GM11168 (cell line): ENCODE measurements at regions not wholly inside any gene's neighbourhood (a gene's known extent, or its start where the extent isn't known, plus 50 kb on each side); places are given as distances from the start of the nearest gene placed in this dataset.
"Not testable (repeated sequence)": the region's sequence is repeated elsewhere in the genome, so short reads cannot be mapped to it uniquely, and the experiment has no call there.

Experiments used
- in situ Hi-C: fragments of 300-500 bp; cut with MboI; formaldehyde crosslinking; loops from one replicate; pipeline ENCODE4 v1.12.0; 2022; ENCODE audit warnings: low sequenced_read_pairs; ENCODE audit not compliant: unreplicated experiment

DNA sequence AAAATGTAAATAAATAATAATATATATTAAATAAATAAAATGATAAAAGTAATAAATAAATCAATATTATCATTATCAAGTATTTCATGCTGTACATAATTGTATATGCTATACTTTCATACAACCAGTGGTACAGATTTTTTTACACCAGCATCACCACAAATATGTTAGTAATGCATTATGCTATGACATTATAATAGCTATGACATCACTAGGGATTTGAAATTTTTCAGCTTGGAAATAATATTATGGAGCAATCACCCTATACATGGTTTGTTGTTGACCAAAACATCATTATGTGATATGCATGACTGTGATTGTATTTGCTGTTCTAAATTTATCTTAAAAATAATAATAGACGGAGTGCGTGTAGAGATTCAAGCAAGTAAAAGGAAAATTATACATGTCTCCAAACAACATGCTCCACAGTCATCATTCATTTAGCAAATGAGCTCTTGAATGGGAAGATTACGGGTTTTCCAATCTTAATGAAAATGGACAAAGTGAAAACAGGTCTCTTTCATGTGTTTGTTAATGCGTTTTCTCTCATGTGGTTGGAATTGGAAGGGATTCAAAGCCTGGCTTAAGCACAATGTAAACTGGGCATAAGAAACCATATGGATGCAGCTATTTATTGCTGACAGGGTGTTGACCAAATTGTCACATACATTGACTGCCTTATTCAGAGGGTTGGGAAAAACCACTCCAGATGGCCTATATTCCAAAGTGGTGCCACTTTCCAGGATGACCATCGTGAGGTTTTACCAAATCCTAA lies 643.0 kb upstream of the RGMB start:
- in situ Hi-C loops = no loop called here

DNA sequence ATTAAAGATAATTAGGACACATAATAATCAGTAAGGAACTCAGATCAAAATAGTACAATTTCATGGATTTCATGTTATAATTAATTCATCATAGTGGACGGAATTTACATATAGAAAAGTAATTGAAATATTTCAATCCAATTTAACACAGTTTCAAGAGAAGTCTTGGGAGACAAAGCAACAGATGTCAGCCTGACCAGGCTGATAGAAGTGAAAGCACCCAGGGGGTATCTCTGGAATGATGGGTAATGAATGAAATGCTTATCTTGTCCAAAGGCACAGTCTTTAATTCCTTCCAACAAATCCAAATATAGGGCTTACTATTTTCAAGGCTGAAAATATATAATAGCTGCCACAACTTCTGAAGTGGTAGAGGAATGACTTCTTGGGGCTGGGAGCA lies 629.3 kb upstream of the RGMB start:
- in situ Hi-C loops = no loop called here

DNA sequence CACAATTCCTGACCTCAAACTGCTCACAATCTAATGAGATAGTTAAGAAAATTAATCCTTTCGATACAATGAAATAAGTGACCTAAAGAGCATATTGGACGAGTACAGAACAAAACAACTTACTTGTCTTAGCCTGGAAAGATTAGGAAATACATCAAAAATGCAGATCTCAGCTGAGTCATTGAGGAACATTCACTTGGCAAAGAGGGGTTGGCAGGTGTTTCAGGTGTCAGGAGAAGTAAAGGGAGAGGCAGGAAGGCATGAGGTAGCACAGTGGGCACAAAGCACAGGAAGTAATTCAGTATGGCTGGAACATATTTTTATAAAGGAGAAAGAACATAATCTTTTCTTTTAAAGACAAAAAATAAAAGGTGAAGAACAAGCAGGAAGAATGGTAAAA lies 628.8 kb upstream of the RGMB start:
- in situ Hi-C loops = no loop called here

DNA sequence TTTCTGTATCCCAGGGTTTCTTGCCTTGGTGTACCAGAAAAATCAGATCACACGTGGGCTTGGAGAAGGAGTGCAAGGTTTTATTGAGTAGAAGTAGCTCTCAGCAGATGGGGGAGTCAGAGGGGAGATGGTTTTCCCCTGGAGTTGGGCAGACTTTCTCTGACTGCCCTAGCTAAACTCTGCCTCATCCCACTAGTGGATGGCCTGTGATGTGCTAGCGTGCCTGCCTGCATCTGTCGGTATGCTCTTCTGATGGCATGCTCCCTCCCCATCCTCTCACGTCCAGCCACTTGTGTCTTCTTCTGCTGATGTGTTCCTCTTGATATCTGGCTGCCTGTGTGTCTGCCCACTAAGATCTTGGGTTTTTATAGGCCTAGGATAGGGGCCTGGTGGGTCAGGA lies 616.1 kb upstream of the RGMB start:
- in situ Hi-C loops = no loop called here

DNA sequence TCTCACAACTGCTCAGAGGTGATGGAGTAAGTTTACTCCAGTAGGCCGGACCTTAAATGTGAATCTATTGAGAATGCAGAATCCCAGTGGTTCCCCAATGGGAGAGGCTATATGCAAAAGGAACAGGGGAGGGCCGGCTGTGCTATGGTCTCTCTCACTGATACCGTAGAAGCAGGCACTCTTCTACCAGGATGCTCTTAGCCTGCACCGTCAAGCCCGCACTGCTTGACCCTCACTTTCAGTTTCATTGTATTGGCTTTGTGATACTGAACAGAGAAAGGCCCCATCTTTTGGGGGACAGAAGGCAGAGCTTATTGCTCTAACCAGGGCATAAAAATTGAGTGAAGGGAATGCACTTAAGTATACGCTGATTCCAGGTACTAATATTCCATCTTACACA lies 615.0 kb upstream of the RGMB start:
- in situ Hi-C loops = no loop called here

DNA sequence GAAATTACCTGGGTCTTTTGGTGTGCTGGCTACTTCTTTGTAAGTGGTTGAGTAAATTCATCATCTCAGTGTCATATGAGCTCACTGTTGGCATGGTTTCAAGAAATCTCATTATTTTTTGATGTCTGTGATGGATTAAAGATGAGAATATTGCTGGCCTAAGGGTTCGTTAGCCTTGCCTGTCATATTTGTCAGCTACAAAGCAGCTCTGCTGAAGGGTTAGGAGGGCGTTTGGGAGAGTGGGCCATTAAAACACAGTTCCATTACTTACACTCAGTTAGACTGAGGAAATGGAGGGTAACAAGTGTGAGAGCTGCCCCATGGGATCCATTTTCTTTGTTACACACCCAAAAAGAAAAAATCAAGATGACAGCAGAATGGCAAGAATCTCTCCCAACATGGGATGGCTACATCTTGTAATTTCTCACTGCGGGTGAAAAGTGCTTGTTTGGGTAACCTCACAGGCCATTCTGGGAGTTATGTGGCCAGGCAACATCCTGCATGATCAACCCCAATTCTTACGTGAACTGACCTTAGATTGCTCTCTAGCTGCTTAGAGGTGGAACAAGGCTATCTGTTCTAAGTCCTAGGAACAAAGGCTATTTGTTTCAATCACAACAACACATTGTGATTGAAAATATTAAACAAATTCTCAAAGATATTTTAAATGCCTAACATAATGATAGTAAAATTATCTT lies 609.5 kb upstream of the RGMB start:
- in situ Hi-C loops = no loop called here

DNA sequence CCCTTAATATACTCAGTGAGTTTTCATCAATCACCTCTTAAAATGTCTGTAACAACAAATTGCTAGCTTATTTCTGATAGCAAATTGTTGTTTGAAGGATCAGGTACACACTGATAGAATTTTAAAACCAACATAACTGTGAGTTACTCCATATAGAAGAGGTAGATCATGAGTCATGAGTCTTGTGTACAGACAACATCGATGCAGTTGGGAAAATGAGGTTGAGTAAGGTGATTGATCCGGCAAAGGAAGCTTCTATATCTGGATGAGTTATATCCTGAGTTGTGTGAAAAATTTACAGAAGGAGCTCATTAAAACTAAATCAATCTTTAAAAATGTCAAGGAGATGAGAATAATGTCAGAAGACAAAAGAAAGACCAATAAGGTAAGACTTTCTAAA lies 604.6 kb upstream of the RGMB start:
- in situ Hi-C loops = no loop called here

DNA sequence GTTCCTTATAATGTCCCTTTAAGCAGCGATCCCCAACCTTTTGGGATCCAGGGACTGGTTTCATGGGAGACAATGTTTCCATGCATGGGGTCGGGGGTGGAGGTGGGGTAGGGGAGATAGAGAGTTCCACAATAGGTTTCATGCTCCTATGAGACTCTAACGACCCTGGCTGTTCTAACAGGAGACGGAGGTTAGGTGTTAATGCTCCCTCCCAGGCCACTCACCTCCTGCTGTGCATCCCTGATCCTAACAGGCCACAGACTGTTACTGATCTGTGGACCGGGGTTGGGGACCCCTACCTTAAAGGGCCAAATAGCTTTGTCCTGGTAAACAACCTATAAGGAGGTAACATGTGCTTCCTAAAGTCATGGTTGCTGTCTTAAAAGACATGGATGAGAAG lies 602.5 kb upstream of the RGMB start:
- in situ Hi-C loops = no loop called here

DNA sequence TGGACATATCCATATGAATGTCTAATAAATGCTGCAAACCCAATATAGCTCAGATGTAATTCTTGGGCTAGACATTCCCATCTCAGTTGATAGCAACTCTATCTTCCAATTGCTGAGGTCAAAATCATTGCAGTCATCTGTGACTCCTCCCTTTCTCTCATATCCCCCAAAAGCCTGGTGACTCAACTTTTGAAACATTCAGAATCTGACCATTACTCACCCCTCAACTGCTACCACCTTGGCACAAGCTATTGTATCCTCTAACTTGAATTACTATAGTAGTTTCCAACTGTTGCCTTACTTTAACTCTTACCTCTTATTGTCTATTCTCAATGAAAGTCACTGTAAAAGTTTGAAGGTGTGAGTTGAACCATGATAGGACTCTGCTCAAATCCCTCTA lies 600.1 kb upstream of the RGMB start:
- in situ Hi-C loops = no loop called here

DNA sequence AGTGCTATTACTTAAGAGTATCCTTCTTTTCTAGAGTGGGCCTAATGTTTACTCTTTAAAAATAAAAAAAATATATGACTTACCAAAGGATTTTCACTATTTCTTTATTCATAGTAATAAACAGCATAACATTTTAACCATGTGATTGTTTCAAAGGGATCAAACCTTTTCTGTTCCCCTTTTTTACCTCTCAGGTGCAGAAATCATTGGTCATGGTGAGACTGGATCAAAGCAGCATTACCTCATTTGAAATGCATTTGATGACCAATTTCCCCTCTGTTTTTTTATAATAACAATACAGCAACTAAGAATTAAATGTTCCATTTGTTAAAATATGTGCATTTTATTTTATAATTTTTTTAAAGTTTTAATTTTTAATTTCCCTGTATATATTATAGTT lies 598.0 kb upstream of the RGMB start:
- in situ Hi-C loops = no loop called here

DNA sequence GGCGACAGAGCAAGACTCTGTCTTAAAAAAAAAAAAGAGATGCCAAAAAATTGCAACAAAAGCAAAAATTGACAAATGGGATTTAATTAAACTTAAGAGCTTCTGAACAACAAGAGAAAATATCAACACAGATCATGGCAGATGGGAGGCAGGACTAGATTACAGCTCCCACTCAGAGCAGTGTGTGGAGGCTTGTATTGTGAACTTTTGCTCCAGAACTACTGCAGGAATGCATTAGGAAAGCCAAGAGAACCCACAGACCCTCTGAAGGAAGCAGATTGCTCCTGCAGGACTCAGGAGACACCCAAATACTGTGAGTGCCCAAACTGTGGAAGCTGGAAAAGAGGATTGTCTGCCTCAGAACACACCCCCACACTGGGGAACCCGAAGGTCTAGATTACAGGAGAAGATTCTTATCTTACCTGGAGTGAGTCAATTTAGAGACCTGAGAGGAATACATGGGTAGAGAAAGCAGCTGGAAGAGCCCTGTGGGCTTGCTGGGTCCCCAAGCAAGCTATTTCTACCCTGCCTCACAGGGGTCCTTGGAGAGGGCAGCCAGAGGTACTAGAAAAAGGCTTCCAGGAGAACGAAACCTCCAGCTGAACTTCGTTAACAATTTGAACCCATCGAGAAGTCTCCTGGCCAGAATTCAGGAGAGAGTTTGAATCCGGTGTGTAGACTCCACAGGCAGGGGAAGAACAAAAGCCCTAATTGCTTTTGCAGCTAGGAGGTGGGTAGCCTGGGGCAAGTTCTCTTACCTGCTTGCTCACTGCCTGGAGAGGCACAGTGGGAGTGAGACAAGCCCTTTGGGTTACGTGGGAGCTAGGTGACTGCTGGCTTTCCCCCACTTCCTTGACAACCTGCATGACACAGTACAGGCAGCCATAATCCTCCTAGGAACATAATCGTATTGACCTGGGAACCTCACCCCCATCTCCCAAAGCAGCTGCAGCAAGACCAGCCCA lies 593.4 kb upstream of the RGMB start:
- in situ Hi-C loops = no loop called here

DNA sequence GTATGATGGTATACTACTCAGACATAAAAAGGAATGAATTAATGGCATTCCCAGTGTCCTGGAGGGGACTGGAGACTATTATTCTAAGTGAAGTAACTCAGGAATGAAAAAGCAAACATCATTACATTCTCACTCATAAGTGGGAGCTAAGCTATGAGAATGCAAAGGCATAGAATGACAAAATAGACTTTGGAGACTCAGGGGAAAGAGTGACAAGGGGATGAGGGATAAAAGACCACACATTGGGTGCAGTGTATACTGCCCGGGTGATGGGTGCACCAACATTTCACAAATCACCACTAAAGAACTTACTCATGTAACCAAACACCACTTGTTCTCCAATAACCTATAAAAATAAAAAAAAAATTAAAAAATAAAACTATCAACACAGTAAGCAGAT lies 587.3 kb upstream of the RGMB start:
- in situ Hi-C loops = no loop called here

DNA sequence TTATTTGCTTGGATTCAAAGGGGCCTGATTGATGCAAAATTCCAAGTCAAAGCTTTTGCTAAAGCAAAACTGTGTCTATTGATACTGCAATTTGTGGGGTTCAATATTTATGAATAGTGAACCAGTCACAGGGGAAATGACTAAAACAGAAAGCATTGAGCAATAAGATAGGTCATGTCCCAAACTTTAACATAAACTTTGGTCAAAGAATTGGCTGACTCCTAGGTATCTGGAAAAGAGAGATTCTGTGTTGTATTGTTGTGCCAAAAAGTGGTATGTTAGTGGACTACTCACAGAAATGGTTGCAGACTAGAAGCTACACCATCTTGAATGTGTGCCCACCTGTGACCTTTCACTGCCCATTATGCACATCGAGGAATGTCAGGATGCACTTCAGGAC lies 585.5 kb upstream of the RGMB start:
- in situ Hi-C loops = no loop called here

DNA sequence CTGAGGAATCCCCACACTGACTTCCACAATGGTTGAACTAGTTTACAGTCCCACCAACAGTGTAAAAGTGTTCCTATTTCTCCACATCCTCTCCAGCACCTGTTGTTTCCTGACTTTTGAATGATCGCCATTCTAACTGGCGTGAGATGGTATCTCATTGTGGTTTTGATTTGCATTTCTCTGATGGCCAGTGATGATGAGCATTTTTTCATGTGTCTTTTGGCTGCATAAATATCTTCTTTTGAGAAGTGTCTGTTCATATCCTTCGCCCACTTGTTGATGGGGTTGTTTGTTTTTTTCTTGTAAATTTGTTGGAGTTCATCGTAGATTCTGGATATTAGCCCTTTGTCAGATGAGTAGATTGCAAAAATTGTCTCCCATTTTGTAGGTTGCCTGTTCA lies 583.1 kb upstream of the RGMB start:
- in situ Hi-C loops = not testable (repeated sequence)

DNA sequence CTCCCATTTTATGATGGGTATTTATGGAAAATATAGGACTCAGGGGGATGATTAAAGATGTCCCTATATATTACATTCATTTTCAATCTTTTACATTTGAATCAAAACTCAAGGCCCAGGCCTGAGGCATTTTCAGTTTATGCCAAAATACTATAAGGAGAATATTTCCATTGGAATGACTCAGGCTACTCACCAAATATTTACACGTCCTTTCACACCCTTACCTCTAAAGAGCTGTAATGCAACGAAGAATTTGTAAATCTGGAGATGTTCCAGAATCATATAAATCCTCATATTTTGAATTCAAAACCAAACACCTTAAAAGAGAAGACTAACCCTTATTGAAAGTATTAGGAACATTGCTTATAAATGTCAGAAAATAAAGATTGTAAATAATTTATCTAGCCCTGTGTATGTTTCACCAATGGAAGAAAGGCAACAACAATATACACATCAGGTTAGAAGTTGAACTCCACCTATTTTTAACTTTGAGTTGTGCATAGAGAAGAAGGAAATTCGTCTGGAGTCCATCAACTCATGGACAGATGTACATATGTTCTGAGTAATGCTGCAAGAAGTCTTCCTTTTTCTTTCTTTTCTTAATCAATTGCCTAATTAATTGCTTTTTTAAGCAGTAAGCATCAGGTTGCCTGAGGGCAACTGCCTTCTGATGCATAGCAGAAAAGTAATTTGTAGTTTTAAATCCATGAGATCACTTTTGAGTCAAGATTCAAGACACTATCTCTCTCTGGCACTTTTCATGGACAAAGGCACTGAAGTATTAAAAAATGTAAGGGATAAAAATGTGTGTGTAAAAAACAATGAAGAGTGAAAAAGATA lies 579.3 kb upstream of the RGMB start:
- in situ Hi-C loops = no loop called here

DNA sequence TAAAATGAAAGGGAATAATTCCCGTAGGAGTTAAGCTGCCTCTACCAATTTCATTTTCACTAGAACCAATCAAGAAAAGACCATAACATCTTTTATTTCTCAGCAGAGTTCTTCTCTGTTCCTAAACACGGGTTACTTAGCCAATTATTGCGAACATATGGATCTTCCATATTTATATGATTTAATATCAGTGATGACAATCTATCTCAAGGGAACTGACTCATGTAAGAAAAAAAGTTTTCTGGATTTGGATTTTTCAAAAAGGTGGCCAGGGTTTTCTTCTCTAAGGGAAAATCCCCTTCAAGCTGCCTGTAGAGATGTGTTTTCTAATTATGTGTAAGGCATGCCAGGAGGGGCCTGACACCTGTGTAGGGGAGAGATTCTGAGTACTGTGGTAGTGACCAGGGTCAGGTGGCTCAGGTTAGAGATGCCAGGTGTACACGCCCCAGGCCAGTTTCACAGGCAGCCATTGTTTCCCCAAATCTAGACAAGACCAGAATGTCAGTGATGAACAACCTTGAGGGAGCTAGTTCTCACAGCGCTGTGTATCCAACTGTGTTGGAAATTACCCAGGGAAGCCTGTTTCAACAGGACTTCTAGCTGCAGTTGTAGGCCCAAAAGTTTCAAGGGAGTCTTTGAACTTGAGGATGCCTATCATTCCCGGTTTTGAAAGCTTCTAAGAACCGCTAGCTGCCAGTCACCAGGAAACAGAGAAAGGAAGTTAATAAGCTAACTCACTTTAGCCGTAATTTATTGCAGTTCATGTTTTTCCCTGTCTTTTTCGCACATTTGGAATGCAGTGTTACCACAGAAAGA lies 572.5 kb upstream of the RGMB start:
- in situ Hi-C loops = no loop called here

DNA sequence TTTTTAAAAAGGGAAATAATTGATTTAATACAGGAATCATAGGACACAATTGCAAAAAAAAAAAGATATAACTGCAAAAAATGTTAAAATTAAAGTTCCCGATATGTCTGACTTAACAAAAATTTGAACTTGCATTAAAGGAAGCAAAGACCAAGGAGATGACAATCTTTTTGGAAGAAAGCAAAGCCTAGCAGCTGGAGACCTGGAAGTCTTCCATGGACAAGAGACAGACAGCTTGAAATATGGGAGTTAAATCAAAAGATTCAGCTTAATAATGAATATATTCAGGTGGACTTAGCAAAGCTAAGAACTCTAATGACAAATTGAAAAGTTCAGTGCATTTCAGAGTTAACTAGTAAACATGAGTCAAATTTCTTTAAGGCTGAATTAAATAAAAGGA lies 568.7 kb upstream of the RGMB start:
- in situ Hi-C loops = no loop called here

DNA sequence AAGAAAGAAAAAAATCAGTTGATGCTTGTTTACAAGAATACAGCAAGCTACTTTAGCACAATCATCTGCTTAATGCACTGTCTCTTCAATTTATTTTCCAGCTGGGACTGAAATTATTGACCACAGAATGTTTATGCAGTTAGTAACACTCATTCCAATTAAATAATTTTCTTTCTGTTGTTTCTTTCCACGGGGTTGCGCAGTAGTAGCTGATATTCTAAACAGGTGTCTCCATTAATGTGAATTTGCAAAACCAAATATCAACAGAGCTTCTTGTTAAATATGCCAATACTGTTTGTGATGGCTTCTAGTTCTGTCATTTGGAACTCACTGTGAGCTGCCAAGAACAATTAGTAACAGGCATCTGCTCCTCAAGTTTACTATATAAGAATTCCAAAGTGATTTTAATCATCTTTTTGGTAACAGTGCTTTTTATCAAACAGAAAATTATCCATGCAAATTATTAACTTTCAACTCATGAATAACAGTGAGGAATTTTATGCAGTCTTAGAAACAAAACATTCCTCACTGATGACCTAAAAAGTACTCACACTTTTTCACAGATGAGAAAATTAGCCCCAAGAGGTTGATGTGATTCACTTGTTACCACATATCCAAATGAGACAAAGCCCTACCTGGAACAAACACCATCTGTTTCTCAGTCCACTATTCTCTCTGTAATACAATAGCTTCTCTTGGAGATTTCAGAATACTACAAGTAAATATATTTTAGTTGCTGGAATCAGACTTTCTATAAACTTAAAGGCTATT lies 567.6 kb upstream of the RGMB start:
- in situ Hi-C loops = no loop called here

DNA sequence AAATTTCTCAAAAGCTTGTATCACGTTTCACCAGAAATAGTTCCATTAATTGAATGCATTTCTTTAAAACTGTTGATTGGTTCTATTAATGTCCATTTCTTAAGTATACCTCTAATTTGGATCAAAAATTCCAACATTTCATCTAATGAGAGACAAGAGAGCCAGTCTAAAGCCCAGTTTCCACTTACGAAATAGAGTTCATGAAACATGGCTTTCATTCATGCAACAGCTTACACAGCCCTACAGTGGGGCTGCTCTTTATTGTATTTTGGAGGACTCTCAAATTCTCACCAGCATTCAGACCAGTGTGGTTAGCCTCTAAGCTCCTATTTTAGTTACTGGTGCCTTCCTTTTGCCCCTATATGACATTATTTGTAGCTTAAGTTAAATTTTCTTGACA lies 566.9 kb upstream of the RGMB start:
- in situ Hi-C loops = no loop called here
